ENCODE measurements at regions not wholly inside any gene's neighbourhood (a gene's known extent, or its start where the extent isn't known, plus 50 kb on each side); places are given as distances from the start of the nearest gene placed in this dataset.

- no peak overlapping the region for H3K4me3 ChIP-seq
- 88% methylated on average over 1 of the region's 1 CpG; no CpG with 5 or more reads in 1 of the 2 donors for WGBS, 2 donors (ENCODE audit: low coverage in 1 of 2)
Measured at GRCh38 chr12:78799649-78800048, 64.9 kb upstream of the SYT1 start.

DNA sequence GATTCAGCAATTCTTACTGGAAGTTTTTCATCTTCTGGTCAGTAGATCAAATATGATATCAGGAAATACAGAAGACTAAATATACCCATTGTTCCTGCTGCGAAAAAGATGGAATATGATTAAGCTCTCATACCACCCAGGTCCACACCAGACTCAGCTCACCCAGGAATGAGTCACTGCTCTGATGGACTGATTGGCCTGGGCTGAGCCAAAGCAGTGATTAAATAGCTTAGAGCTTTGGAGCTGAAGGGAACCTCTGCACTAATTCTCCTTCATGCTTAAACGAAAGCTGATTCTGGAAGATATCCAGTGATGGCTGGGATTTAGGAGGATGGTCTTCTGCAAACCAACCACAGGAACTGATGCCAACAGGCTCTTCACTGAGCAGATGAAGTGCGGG is 62.0 kb upstream of the SYT1 start:
- H3K27me3 ChIP-seq = no peaks in the 10 kb centered on the region
- no peak for TF ChIP-seq EP300 (IDR thresholded peaks at IDR 0.05; ENCODE audit: low read depth)
- TF ChIP-seq POLR2A (IDR thresholded peaks at IDR 0.05) = no peak
- TF ChIP-seq POLR2AphosphoS5 (IDR thresholded peaks at IDR 0.05) = no peak
- TF ChIP-seq CTCF (IDR thresholded peaks at IDR 0.05) = no peak
- H3K36me3 ChIP-seq = no peaks in the 10 kb centered on the region
- 78 to 80% methylated on average over 2 to 3 of the region's 3 CpGs for WGBS, 2 donors (ENCODE audit: low coverage in 1 of 2)
- intact Hi-C loops (cut with DNase I; ENCODE audit: low total_unique reads) (no loop called here), in situ Hi-C loops (cut with MboI; ENCODE audit: low pct_ligation_motif_present in 1 of 4, low pct_unique_long_range_greater_than_20kb in 1 of 4, low sequenced_read_pairs in 3 of 4) (no loop called here)
- no peak for DNase-seq
- H3K4me3 ChIP-seq = no peak overlapping the region
- H3K27ac ChIP-seq = no peak overlapping the region
- H3K4me1 ChIP-seq = no peaks in the 10 kb centered on the region
- no peaks in the 10 kb centered on the region for H3K9me3 ChIP-seq

More at GRCh38 chr12:78799649-78800048, 64.9 kb upstream of the SYT1 start:
- Histone ChIP-seq H3K4me1 (no peaks in the 10 kb centered on the region), H3K36me3 (no peaks in the 10 kb centered on the region), H3K27ac (no peak overlapping the region), H3K27me3 (no peaks in the 10 kb centered on the region), H3K9me3 (no peaks in the 10 kb centered on the region)
- DNase-seq = no peak
- in situ Hi-C loops (cut with MboI; ENCODE audit: low pct_ligation_motif_present in 1 of 4, low pct_unique_long_range_greater_than_20kb in 1 of 4, low sequenced_read_pairs in 3 of 4) (no loop called here), intact Hi-C loops (cut with DNase I; ENCODE audit: low total_unique reads) (no loop called here)
- TF ChIP-seq POLR2AphosphoS5 (IDR thresholded peaks at IDR 0.05) (no peak), POLR2A (IDR thresholded peaks at IDR 0.05) (no peak), EP300 (IDR thresholded peaks at IDR 0.05; ENCODE audit: low read depth) (no peak), CTCF (IDR thresholded peaks at IDR 0.05) (no peak)

- TF ChIP-seq CTCF (IDR thresholded peaks at IDR 0.05) = no peak
- no peak for TF ChIP-seq POLR2A (IDR thresholded peaks at IDR 0.05)
- no peak for TF ChIP-seq EP300 (IDR thresholded peaks at IDR 0.05; ENCODE audit: low read depth)
- TF ChIP-seq POLR2AphosphoS5 (IDR thresholded peaks at IDR 0.05) = no peak
- intact Hi-C loops (cut with DNase I; ENCODE audit: low total_unique reads) = no loop called here
- Histone ChIP-seq H3K27ac (no peak overlapping the region), H3K4me3 (no peak overlapping the region), H3K4me1 (no peaks in the 10 kb centered on the region), H3K27me3 (no peaks in the 10 kb centered on the region), H3K36me3 (no peaks in the 10 kb centered on the region), H3K9me3 (no peaks in the 10 kb centered on the region)
- in situ Hi-C loops (cut with MboI; ENCODE audit: low pct_ligation_motif_present in 1 of 4, low pct_unique_long_range_greater_than_20kb in 1 of 4, low sequenced_read_pairs in 3 of 4) = no loop called here
- WGBS, 2 donors (ENCODE audit: low coverage in 1 of 2) = 88 to 92% methylated on average over 31 to 39 of the region's 39 CpGs
- DNase-seq = no peak
Measured at GRCh38 chr12:78804262-78804661, 60.3 kb upstream of the SYT1 start.

Data from transverse colon (tissue), 4 donors.